ENCODE measurements at regions not wholly inside any gene's neighbourhood (a gene's known extent, or its start where the extent isn't known, plus 50 kb on each side); places are given as distances from the start of the nearest gene placed in this dataset.
"Not testable (repeated sequence)": the region's sequence is repeated elsewhere in the genome, so short reads cannot be mapped to it uniquely, and the experiment has no call there.

- DNase-seq = no peak
Measured at GRCh38 chr2:58501371-58502160, 260.4 kb upstream of the FANCL start.

- DNase-seq = no peak
Measured at GRCh38 chr2:58497168-58497567, 256.0 kb upstream of the FANCL start.

GRCh38 chr2:58495806-58496205, 254.7 kb upstream of the FANCL start:
- no peak for DNase-seq

DNA sequence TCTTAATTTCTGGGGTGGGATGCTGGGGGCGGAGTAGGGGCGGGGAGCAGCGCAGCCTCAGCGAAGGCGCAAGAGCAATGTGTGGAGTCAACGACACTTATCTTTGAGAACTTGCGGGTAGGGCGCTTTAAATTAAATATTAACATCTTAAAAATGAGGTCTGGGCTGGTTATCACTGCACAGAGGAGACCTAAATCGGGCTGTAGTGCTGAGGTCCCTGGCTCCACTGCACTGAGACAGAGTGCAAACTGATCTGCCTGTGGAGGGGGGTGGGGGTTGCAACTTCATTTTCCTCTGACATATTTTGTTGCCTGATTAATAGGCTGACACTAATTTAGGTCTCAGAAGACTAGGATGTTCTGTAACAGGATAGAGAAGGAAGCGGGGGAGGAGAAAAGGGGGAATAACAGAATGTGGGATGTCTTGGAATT, 253.0 kb upstream of the FANCL start:
- DNase-seq = no peak

DNA sequence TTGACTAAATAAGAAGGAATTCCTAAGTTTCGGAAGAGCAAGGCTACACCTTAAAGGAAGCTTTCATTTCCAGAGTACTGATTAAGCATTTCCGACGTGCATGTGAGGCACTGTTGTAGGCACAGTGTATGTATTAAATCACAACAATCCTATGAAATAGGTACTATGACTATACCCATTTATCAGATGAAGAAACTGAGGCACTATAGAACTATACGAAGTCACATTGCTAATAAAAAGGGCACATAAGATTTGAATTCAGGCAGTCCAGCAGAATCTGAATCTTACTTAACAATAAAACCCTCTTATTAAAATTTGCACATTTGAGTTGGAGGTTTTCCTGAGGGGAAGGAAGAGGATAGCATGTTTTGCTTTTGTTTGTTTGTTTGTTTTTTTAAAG, 243.5 kb upstream of the FANCL start:
- no peak for DNase-seq

- no peak for DNase-seq
Measured at GRCh38 chr2:58484221-58484620, 243.1 kb upstream of the FANCL start.

DNA sequence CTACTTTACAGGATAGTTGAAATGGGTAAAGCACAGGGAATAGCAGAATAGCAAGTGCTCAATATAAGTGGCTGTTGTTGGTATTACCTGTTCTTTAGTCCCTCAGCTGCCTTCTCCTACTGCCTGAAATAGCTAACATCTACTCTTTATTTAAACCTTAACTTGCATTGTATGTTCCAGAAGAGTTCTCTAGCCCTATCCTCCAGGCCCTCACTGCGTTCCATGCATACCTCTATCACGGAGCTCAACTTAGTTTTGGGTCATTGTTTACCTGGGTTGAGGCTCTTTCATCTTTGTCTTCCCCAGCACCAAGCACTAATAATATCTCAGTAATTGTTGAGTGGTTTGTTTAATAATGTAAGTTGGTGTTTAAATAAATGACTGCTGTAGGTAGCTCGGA, 242.2 kb upstream of the FANCL start:
- DNase-seq = no peak

- DNase-seq = no peak
Measured at GRCh38 chr2:58481670-58482069, 240.5 kb upstream of the FANCL start.

DNA sequence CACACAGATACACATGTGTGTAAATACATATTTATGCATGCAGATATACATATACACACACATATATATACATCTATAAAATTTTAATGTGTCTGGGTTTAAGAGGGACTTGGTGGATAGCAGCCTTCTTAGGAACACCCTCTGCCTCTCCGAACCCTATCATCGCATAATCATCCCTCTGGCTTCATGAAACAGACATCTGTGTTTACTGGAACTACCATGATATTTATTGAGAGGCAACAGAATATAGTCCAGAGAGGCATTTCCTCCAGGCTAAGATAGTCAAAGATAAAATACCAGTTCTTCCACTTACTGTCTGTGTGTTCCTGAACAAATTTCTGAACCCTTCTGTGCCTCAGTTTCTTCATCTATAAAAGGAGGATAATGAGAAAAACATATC, 239.0 kb upstream of the FANCL start:
- no peak for DNase-seq

GRCh38 chr2:58479535-58480140, 238.5 kb upstream of the FANCL start:
- no peak for DNase-seq

DNA sequence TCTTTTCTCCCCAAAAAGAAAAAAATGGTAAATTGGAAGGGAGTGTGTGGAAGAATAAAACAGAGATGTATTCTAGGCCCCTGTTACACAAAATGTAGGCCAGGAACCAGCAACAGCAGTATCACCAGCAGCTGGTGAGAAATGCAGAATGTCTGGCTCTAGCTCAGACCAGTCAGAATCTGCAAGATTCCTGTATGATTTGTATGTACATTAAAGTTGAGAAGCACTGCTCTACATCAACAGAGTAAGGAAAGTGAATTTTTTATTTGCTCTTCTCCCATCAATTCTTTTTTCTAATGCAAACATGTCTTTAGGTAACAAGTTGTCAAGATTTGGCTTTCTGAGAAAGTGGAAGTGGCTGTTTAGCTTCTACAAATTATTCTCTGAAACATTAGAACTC, 235.4 kb upstream of the FANCL start:
- no peak for DNase-seq

DNA sequence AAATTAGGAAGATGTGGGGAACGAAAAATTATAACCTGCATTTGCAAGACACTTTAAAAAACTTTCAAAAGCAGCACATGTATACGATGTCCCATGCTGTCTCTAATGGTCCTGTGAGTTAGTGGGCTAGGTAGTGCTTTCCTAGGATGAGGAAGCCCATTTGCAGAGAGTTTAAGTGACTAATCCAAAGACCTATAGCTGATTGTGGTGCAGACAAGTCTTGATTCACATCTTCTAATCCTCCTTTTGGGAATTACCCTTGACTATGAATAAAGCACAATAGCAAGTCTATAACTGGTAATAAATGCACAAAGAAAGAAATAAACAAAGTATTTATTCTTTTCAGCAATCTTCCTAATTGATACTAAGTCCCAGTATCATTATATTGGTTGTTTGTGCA, 234.6 kb upstream of the FANCL start:
- DNase-seq = no peak

GRCh38 chr2:58473165-58473564, 232.0 kb upstream of the FANCL start:
- DNase-seq = no peak

DNA sequence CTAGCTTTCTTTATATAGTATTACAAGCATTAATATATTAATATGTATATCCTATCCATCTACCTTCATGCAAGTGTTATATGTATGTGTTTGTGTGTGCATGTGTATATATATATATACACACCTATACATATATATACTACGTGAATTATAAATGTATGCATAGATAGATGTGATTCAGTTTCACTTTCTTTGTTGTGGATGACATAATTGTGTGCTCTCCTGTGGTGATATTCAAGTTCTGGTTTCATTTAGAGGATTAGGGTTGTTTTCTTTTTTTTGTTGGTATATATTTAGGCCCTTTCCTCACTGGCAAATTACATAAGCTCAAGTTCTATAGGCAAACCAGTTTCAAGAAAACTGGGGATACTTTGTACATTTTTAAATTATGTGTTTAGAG, 225.7 kb upstream of the FANCL start:
- DNase-seq = no peak

- DNase-seq = not testable (repeated sequence)
Measured at GRCh38 chr2:58466021-58466420, 224.9 kb upstream of the FANCL start.

GRCh38 chr2:58460670-58461069, 219.5 kb upstream of the FANCL start:
- DNase-seq = no peak

DNA sequence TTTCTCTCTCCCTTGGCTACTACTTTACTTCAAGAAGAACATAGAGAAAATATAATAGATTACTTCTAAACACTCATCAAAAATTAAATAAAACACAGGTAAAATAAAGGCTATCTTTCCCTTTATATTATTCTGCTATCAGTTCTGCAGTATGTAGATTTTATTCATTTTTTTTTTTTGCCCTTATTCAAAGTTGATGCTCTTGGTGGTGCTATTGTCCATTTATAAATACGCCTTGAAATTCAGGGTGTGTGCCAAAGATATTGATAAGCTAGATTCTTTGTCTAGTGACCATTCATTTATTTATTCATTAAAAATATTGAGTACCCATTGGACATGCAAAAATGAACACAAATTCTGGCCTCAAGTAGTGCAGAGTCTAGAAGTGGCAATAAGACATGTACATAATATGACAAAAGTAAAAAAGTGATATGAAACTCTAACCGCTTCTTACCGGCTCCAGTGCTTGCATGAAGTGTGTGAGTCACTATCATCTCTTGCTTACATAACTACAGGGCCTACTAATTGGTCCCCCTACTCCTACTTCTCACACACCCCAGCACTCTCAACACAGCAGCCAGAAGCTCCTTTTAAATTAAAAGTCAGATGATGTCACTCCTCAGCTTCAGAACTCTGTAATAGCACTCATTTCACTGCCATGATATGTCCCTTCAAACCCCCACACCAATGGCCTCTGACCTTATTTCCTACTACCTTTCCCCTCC, 208.3 kb upstream of the FANCL start:
- DNase-seq = no peak

GRCh38 chr2:58448845-58449244, 207.7 kb upstream of the FANCL start:
- DNase-seq = no peak

GRCh38 chr2:58448065-58448507, 207.0 kb upstream of the FANCL start:
- DNase-seq = no peak

- DNase-seq = no peak
Measured at GRCh38 chr2:58447586-58447985, 206.5 kb upstream of the FANCL start.

DNA sequence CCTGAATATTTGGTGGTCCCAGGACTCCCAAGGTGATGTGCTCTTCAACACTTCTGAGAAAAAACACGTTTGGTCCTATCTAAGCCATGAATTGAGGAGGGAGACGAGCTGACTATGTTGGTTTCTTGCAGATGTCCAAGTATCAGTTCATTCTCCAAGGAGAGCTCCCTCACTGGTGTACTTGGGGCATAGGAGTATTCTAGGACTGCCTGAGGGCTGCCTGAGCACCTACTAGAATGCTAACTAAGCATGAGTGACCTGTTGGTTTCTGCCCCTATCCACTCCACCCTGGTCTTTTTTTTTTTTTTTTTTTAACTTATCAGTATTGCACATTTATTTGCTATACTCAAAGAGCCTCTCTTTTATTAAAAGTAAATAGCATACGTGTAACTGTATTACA, 200.5 kb upstream of the FANCL start:
- no peak for DNase-seq

DNA sequence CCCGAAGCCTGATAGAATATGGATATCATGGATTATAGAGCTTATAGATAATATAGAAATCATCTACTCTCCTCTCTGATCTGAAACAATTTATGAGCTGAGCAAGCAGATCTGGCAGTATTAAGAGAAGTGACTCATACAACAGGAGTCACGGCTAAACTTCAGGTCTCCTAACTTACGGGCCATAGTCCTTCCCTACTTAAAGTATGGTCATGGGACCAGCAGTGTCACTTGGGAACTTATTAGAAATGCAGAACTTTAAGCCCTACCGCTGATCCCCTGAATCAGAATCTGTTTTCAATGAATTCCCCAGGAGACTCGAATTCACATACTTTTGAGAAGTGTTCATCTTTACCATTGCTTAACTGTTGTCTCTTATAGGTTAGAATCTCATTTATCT, 195.7 kb upstream of the FANCL start:
- no peak for DNase-seq

DNA sequence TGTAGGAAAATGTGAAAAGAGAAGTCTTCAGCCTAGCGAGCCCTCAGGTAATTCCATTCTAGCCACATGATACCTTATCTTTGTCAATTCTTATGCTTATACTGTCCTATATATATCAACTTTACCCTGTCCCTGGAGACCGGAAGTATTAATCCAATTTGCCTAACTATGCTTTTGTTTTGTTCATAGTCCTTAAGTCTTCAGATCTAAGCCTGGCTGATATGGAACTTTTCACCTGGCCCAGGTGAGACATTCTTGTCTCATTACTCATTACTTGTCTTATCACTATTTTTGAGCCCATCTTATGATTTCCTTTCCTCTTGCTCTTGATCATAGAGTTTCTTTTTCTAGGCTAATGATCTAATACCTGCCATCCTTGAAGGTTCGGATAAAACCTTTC, 194.1 kb upstream of the FANCL start:
- no peak for DNase-seq

- no peak for DNase-seq
Measured at GRCh38 chr2:58434692-58435091, 193.6 kb upstream of the FANCL start.

All from CD4-positive, alpha-beta T cell treated with Interleukin-17A for 4 hours (primary cell).